Caco-2 (cell line): ENCODE measurements at regions not wholly inside any gene's neighbourhood (a gene's known extent, or its start where the extent isn't known, plus 50 kb on each side); places are given as distances from the start of the nearest gene placed in this dataset.

ENCODE experiments used
- BruUV-seq: library from RNA; stranded (reverse); fragments of 400-500 nt; replicated peaks from 2 replicates; lab custom pipeline; 2021; lab: Mats Ljungman, UMichigan
- CTCF ChIA-PET: fragments of 300-600 bp; sonication (Branson Sonifier 250); formaldehyde crosslinking; loops from one replicate; lab custom pipeline; 2022; ENCODE audit warnings: antibody characterized with exemption; lab: Charles Lee
- POLR2A ChIA-PET: fragments of 300-600 bp; sonication (Branson Sonifier 250); formaldehyde crosslinking; loops from one replicate; lab custom pipeline; 2022; ENCODE audit warnings: antibody characterized with exemption; lab: Charles Lee
- DNase-seq, 2 experiments: peaks; one replicate each; pipeline versions ENCODE4 v3.0.0 to v3.0.0-alpha.2; 2020 to 2022
- H3K27me3 ChIP-seq: replicated peaks from 2 replicates; pipeline ENCODE4 v1.6.0; 2011; ENCODE audit warnings: low read length; ENCODE audit not compliant: control insufficient read depth, insufficient read depth
- H3K36me3 ChIP-seq: 2 replicates; pipeline ENCODE4 v1.5.1; 2011; ENCODE audit warnings: low read length; ENCODE audit not compliant: control insufficient read depth, insufficient read depth
- H3K4me1 ChIP-seq: fragments of 250-450 bp; sonication (Bioruptor Pico); 2 replicates; pipeline ENCODE4 v1.5.1; 2020; ENCODE audit warnings: mild to moderate bottlenecking
- H3K4me3 ChIP-seq: 2 replicates; pipeline ENCODE4 v1.5.1; 2011; ENCODE audit warnings: low read depth, mild to moderate bottlenecking, control low read depth, low read length
- H3K9me3 ChIP-seq: fragments of 250-450 bp; sonication (Bioruptor Pico); 2 replicates; pipeline ENCODE4 v1.5.1; 2020; ENCODE audit warnings: mild to moderate bottlenecking, moderate library complexity
- H3K27ac Mint-ChIP-seq: one replicate; pipeline ENCODE4 v1.8.0; 2022; ENCODE audit warnings: mixed read lengths; ENCODE audit not compliant: unreplicated experiment
- H3K27me3 Mint-ChIP-seq: one replicate; pipeline ENCODE4 v1.8.0; 2022; ENCODE audit warnings: mixed read lengths; ENCODE audit not compliant: insufficient read depth, unreplicated experiment
- H3K36me3 Mint-ChIP-seq: one replicate; pipeline ENCODE4 v1.8.0; 2022; ENCODE audit warnings: mild to moderate bottlenecking, mixed read lengths; ENCODE audit not compliant: insufficient read depth, unreplicated experiment
- H3K4me1 Mint-ChIP-seq: one replicate; pipeline ENCODE4 v1.8.0; 2022; ENCODE audit warnings: low read depth, mixed read lengths; ENCODE audit not compliant: unreplicated experiment
- H3K4me3 Mint-ChIP-seq: one replicate; pipeline ENCODE4 v1.8.0; 2022; ENCODE audit warnings: mild to moderate bottlenecking, moderate library complexity, mixed read lengths; ENCODE audit not compliant: unreplicated experiment
- H3K9me3 Mint-ChIP-seq: one replicate; pipeline ENCODE4 v1.8.0; 2022; ENCODE audit warnings: mixed read lengths; ENCODE audit not compliant: unreplicated experiment
- intact Hi-C: fragments of 100-400 bp; cut with micrococcal nuclease; formaldehyde crosslinking; loops from one replicate; pipeline ENCODE4 v1.10.0; 2022; ENCODE audit not compliant: unreplicated experiment
- TF ChIP-seq, protein P1 (sequence below), 2 experiments: fragments of 200-600 bp in 1 of 2; IDR thresholded peaks; 1 replicate in 1 of 2; 2 replicates in 1 of 2; pipeline versions ENCODE4 v1.5.1 to v1.8.0; 2011 to 2022; ENCODE audit warnings: antibody characterized with exemption in 1 of 2, control low read depth in 1 of 2, inconsistent platforms in 1 of 2, low read depth in 1 of 2, low read length in 1 of 2, mild to moderate bottlenecking in 1 of 2, moderate library complexity in 1 of 2; ENCODE audit not compliant: insufficient read depth in 1 of 2, severe bottlenecking in 1 of 2, unreplicated experiment in 1 of 2

- TF ChIP-seq, protein P1, sequence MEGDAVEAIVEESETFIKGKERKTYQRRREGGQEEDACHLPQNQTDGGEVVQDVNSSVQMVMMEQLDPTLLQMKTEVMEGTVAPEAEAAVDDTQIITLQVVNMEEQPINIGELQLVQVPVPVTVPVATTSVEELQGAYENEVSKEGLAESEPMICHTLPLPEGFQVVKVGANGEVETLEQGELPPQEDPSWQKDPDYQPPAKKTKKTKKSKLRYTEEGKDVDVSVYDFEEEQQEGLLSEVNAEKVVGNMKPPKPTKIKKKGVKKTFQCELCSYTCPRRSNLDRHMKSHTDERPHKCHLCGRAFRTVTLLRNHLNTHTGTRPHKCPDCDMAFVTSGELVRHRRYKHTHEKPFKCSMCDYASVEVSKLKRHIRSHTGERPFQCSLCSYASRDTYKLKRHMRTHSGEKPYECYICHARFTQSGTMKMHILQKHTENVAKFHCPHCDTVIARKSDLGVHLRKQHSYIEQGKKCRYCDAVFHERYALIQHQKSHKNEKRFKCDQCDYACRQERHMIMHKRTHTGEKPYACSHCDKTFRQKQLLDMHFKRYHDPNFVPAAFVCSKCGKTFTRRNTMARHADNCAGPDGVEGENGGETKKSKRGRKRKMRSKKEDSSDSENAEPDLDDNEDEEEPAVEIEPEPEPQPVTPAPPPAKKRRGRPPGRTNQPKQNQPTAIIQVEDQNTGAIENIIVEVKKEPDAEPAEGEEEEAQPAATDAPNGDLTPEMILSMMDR (IDR thresholded peaks at IDR 0.05; ENCODE audit: insufficient read depth in 1 of 2, low read depth in 1 of 2, low read length in 1 of 2, severe bottlenecking in 1 of 2, unreplicated experiment in 1 of 2) = no peak
- H3K27me3 ChIP-seq = no peaks in the 10 kb centered on the region
- ChIA-PET POLR2A (no interaction called here), CTCF (no interaction called here)
- peaks cover 6% of the 10 kb centered on the region for H3K4me1 Mint-ChIP-seq
- no peaks in the 10 kb centered on the region for H3K9me3 ChIP-seq
- H3K4me3 Mint-ChIP-seq = no peak overlapping the region
- no peaks in the 10 kb centered on the region for H3K27me3 Mint-ChIP-seq
- no peak overlapping the region for H3K27ac Mint-ChIP-seq
- H3K36me3 Mint-ChIP-seq = no peaks in the 10 kb centered on the region
- no peak overlapping the region for H3K4me3 ChIP-seq
- H3K9me3 Mint-ChIP-seq = no peaks in the 10 kb centered on the region
- H3K4me1 ChIP-seq = no peaks in the 10 kb centered on the region
- intact Hi-C loops = no loop called here
- DNase-seq = no peak
- H3K36me3 ChIP-seq = no peaks in the 10 kb centered on the region
- no TSS peak for BruUV-seq
Observed at GRCh38 chr20:6831461-6831860, 64.0 kb downstream of the BMP2 start.

GRCh38 chr20:6832811-6833210, 65.3 kb downstream of the BMP2 start:
- no peaks in the 10 kb centered on the region for H3K36me3 Mint-ChIP-seq
- H3K4me1 Mint-ChIP-seq = peaks cover 6% of the 10 kb centered on the region
- TF ChIP-seq, protein P1 (IDR thresholded peaks at IDR 0.05; ENCODE audit: insufficient read depth in 1 of 2, low read depth in 1 of 2, low read length in 1 of 2, severe bottlenecking in 1 of 2, unreplicated experiment in 1 of 2) = no peak
- H3K27me3 Mint-ChIP-seq = no peaks in the 10 kb centered on the region
- H3K9me3 Mint-ChIP-seq = no peaks in the 10 kb centered on the region
- Histone ChIP-seq H3K4me3 (no peak overlapping the region), H3K4me1 (no peaks in the 10 kb centered on the region), H3K27me3 (no peaks in the 10 kb centered on the region), H3K36me3 (no peaks in the 10 kb centered on the region), H3K9me3 (no peaks in the 10 kb centered on the region)
- DNase-seq = no peak
- BruUV-seq = no TSS peak
- H3K4me3 Mint-ChIP-seq = no peak overlapping the region
- intact Hi-C loops = no loop called here
- ChIA-PET POLR2A (no interaction called here), CTCF (no interaction called here)
- H3K27ac Mint-ChIP-seq = no peak overlapping the region

DNA sequence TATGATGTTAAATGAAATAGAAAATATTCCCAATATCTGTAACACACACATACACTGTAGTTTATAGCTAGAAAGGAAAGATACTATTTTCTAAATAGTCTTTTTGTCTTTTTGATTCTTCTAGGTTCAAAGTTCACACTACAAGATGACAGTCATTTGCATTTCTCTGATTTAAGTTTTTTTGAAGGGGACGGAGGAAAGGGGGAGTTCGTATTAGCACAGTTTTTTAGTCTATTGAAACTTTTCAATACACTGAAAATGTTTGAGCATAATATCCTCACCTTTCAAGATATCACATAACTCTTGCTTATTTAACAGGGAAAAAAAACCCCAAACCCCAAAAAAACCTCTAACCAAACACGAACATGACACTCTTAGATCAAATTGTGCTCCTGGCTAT, 68.1 kb downstream of the BMP2 start:
- DNase-seq = no peak
- H3K27ac Mint-ChIP-seq = no peak overlapping the region
- Histone ChIP-seq H3K9me3 (no peaks in the 10 kb centered on the region), H3K27me3 (no peaks in the 10 kb centered on the region), H3K4me1 (no peaks in the 10 kb centered on the region), H3K4me3 (no peak overlapping the region), H3K36me3 (no peaks in the 10 kb centered on the region)
- TF ChIP-seq, protein P1 (IDR thresholded peaks at IDR 0.05; ENCODE audit: insufficient read depth in 1 of 2, low read depth in 1 of 2, low read length in 1 of 2, severe bottlenecking in 1 of 2, unreplicated experiment in 1 of 2) = no peak
- ChIA-PET POLR2A (no interaction called here), CTCF (no interaction called here)
- no peaks in the 10 kb centered on the region for H3K36me3 Mint-ChIP-seq
- H3K9me3 Mint-ChIP-seq = no peaks in the 10 kb centered on the region
- H3K4me3 Mint-ChIP-seq = no peak overlapping the region
- H3K4me1 Mint-ChIP-seq = peaks cover 2% of the 10 kb centered on the region
- intact Hi-C loops = no loop called here
- H3K27me3 Mint-ChIP-seq = no peaks in the 10 kb centered on the region
- BruUV-seq = no TSS peak
